ENCODE measurements at regions not wholly inside any gene's neighbourhood (a gene's known extent, or its start where the extent isn't known, plus 50 kb on each side); places are given as distances from the start of the nearest gene placed in this dataset.

GRCh38 chr5:147162740-147163139 lies 72.1 kb upstream of the STK32A start:
- DNase-seq (ENCODE audit: low spot score) (no peak), FAIRE-seq (no peak)

GRCh38 chr5:147167529-147167928 lies 67.3 kb upstream of the STK32A start:
- DNase-seq (ENCODE audit: low spot score) (no peak), FAIRE-seq (no peak)

- no peak for FAIRE-seq
- peak; percentile 58 for DNase-seq (ENCODE audit: low spot score)
Observed at GRCh38 chr5:147168578-147169327, 66.1 kb upstream of the STK32A start.

GRCh38 chr5:147169399-147169798 lies 65.4 kb upstream of the STK32A start:
- DNase-seq (ENCODE audit: low spot score) (peak; percentile 90), FAIRE-seq (peak; percentile 99)

- FAIRE-seq: no peak
Observed at GRCh38 chr5:147169901-147170300, 64.9 kb upstream of the STK32A start.

GRCh38 chr5:147170603-147171002 lies 64.2 kb upstream of the STK32A start:
- DNase-seq (ENCODE audit: low spot score) (peak; percentile 56), FAIRE-seq (no peak)

More at GRCh38 chr5:147169901-147170300, 64.9 kb upstream of the STK32A start:
- DNase-seq (ENCODE audit: low spot score): no peak

- FAIRE-seq: no peak
- no peak for DNase-seq (ENCODE audit: low spot score)
Observed at GRCh38 chr5:147174671-147175265, 60.1 kb upstream of the STK32A start.

GRCh38 chr5:147175516-147176097 lies 59.2 kb upstream of the STK32A start:
- FAIRE-seq (no peak), DNase-seq (ENCODE audit: low spot score) (peak; percentile 10)

- no peak for FAIRE-seq
Observed at GRCh38 chr5:147176422-147176821, 58.4 kb upstream of the STK32A start.

GRCh38 chr5:147177125-147177840 lies 57.5 kb upstream of the STK32A start:
- FAIRE-seq (peak; percentile 93), DNase-seq (ENCODE audit: low spot score) (peak; percentile 85)

More at GRCh38 chr5:147176422-147176821, 58.4 kb upstream of the STK32A start:
- DNase-seq (ENCODE audit: low spot score): no peak

GRCh38 chr5:147179562-147180147 lies 55.2 kb upstream of the STK32A start:
- DNase-seq (ENCODE audit: low spot score) (no peak), FAIRE-seq (no peak)

GRCh38 chr5:147180751-147181150 lies 54.1 kb upstream of the STK32A start:
- FAIRE-seq (no peak), DNase-seq (ENCODE audit: low spot score) (no peak)
